ENCODE measurements at regions not wholly inside any gene's neighbourhood (a gene's known extent, or its start where the extent isn't known, plus 50 kb on each side); places are given as distances from the start of the nearest gene placed in this dataset.

DNA sequence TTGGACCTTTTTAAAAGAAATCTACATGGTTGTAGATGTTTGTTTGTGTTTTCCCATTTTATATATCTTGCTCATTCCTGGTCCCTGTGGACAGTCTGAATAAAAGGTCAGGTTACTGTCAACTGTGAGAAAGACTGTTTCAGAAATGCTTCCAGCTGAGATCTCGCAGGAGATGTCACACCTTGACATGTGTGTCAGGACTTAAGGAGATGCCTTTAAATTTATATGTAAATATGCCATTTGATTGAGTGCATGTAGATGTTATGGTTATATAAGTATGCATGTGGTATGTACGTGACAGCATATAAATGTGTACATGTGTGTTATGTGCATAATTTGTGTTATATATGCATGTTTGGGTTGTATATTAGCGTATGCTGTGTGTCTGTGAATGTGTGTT is 2172.3 kb upstream of the CELF4 start:
- TF ChIP-seq, protein P1, sequence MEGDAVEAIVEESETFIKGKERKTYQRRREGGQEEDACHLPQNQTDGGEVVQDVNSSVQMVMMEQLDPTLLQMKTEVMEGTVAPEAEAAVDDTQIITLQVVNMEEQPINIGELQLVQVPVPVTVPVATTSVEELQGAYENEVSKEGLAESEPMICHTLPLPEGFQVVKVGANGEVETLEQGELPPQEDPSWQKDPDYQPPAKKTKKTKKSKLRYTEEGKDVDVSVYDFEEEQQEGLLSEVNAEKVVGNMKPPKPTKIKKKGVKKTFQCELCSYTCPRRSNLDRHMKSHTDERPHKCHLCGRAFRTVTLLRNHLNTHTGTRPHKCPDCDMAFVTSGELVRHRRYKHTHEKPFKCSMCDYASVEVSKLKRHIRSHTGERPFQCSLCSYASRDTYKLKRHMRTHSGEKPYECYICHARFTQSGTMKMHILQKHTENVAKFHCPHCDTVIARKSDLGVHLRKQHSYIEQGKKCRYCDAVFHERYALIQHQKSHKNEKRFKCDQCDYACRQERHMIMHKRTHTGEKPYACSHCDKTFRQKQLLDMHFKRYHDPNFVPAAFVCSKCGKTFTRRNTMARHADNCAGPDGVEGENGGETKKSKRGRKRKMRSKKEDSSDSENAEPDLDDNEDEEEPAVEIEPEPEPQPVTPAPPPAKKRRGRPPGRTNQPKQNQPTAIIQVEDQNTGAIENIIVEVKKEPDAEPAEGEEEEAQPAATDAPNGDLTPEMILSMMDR (IDR thresholded peaks at IDR 0.05): no peak
- TF ChIP-seq POLR2AphosphoS5 (IDR thresholded peaks at IDR 0.05): no peak
